Neural cell (in vitro differentiated cells): ENCODE measurements at regions not wholly inside any gene's neighbourhood (a gene's known extent, or its start where the extent isn't known, plus 50 kb on each side); places are given as distances from the start of the nearest gene placed in this dataset.

Source experiments
- MXI1 ChIP-seq: fragments of 450-650 bp; conservative IDR thresholded peaks from 2 replicates; pipeline ENCODE4 v1.6.1; 2014; ENCODE audit warnings: antibody characterized with exemption, mild to moderate bottlenecking; ENCODE audit not compliant: poor library complexity, severe bottlenecking
- TAF1 ChIP-seq: IDR thresholded peaks from 2 replicates; pipeline ENCODE4 v1.6.1; 2012; ENCODE audit warnings: low read depth
- TF ChIP-seq, protein P1 (sequence below): fragments of 450-650 bp; IDR thresholded peaks from 2 replicates; pipeline ENCODE4 v1.5.1; 2014; ENCODE audit warnings: antibody characterized with exemption, mild to moderate bottlenecking, moderate library complexity; ENCODE audit not compliant: poor library complexity, severe bottlenecking

DNA sequence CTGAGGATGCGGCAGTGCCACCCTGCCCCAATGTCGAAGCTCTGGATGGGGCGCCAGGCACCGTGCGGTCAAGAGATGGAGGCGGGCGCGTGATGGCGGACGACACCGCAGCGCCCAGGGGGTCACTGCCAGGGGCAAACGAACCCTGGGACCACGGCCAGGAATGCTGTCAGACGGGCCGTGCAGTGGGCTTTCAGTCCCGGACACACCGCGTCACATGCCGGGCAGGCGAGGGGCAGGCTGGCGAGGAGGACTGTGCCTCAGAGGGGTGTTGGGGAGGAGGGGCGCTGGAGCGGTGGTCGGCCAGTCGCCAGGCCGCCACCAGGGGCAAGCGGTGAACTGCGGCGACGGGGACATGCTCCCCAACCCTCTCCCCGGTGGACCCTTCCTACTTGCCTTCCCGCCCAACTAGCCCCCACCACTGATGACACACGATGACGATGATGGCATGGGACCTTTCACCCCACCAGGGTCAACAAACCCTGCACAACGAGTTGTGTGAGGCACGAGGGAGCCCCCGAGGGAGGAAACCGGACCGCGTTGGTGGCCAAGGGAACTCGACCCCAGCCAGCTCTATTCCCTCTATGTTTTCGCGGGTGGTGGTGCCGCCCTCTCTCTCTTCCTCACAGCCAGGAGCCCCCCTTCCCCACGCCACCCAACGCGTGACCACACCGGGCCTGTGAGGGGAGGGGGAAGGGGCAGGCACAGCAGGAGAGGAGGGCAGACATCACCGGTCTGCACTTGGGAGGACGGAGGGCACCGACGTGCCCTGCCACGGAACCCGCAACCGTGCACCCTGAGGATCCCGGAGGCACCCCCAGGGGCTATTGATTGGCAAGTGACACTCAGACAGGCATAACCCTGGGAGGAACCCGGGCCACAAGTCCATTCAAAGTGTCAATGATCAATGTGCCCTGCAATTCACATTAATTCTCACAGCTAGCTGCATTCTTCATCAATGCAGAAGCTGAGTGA, 1960.9 kb upstream of the DEFB115 start:
- TF ChIP-seq TAF1 (no peak), MXI1 (no peak)
- TF ChIP-seq, protein P1, sequence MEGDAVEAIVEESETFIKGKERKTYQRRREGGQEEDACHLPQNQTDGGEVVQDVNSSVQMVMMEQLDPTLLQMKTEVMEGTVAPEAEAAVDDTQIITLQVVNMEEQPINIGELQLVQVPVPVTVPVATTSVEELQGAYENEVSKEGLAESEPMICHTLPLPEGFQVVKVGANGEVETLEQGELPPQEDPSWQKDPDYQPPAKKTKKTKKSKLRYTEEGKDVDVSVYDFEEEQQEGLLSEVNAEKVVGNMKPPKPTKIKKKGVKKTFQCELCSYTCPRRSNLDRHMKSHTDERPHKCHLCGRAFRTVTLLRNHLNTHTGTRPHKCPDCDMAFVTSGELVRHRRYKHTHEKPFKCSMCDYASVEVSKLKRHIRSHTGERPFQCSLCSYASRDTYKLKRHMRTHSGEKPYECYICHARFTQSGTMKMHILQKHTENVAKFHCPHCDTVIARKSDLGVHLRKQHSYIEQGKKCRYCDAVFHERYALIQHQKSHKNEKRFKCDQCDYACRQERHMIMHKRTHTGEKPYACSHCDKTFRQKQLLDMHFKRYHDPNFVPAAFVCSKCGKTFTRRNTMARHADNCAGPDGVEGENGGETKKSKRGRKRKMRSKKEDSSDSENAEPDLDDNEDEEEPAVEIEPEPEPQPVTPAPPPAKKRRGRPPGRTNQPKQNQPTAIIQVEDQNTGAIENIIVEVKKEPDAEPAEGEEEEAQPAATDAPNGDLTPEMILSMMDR, result no peak
